Prostate gland (tissue), 2 donors: ENCODE measurements at regions not wholly inside any gene's neighbourhood (a gene's known extent, or its start where the extent isn't known, plus 50 kb on each side); places are given as distances from the start of the nearest gene placed in this dataset.

Experiments used
- DNase-seq: peaks from one replicate; pipeline ENCODE4 v3.0.0-alpha.2; 2019; ENCODE audit warnings: low spot score
- H3K27ac ChIP-seq, 2 donors: fragments of 200-600 bp; sonication (generic); 2 replicates each; pipeline ENCODE4 v1.5.1; 2017 to 2019
- H3K27me3 ChIP-seq: fragments of 200-600 bp; sonication (generic); replicated peaks from 2 replicates; pipeline ENCODE4 v1.5.1; 2019; ENCODE audit not compliant: insufficient read depth
- H3K36me3 ChIP-seq, 2 donors: fragments of 200-600 bp; sonication (generic); 1 replicate in 1 of 2; 2 replicates in 1 of 2; pipeline versions ENCODE4 v1.5.1 to v1.8.1; 2017 to 2019
- H3K4me1 ChIP-seq: fragments of 200-600 bp; sonication (generic); replicated peaks from 2 replicates; pipeline ENCODE4 v1.5.1; 2019
- H3K4me3 ChIP-seq, 2 donors: fragments of 200-600 bp; sonication (generic); 2 replicates each; pipeline ENCODE4 v1.5.1; 2017 to 2019
- H3K9me3 ChIP-seq: fragments of 200-600 bp; sonication (generic); 2 replicates; pipeline ENCODE4 v1.5.1; 2017
- CTCF ChIP-seq, 4 experiments: fragments of 200-600 bp in 2 of 4; fragments of 450-650 bp in 2 of 4; sonication (generic) in 2 of 4; IDR thresholded peaks; 1 replicate in 3 of 4; 2 replicates in 1 of 4; pipeline ENCODE4 v1.5.1; 2016 to 2019; ENCODE audit warnings: antibody characterized with exemption in 4 of 4, mild to moderate bottlenecking in 2 of 4, moderate library complexity in 2 of 4
- POLR2A ChIP-seq: fragments of 450-650 bp; IDR thresholded peaks from one replicate; pipeline ENCODE4 v1.6.1; 2016; ENCODE audit warnings: antibody characterized with exemption, mild to moderate bottlenecking
- POLR2AphosphoS5 ChIP-seq: sonication (generic); formaldehyde crosslinking; IDR thresholded peaks from one replicate; pipeline ENCODE4 v1.6.1; 2017; ENCODE audit warnings: antibody characterized with exemption
- WGBS: methylation state at CpG from one replicate; pipeline ENCODE4 v1.1.5; 2018; 5-methylcytosine and 5-hydroxymethylcytosine counted together
- intact Hi-C: fragments of 100-400 bp; cut with DNase I; formaldehyde crosslinking; loops from one replicate; pipeline ENCODE4 v1.14.2; 2022

- H3K4me3 ChIP-seq, result no peak overlapping the region
- H3K27me3 ChIP-seq, result no peaks in the 10 kb centered on the region
- intact Hi-C loops, result no loop called here
- TF ChIP-seq POLR2AphosphoS5, result no peak
- no peak for TF ChIP-seq POLR2A
- no peak for TF ChIP-seq CTCF (IDR thresholded peaks at IDR 0.05)
- H3K36me3 ChIP-seq, result no peaks in the 10 kb centered on the region
- no peaks in the 10 kb centered on the region for H3K4me1 ChIP-seq
- WGBS, result 93% methylated on average over 1 of the region's 1 CpG
- DNase-seq, result no peak
- no peak overlapping the region for H3K27ac ChIP-seq
- no peaks in the 10 kb centered on the region for H3K9me3 ChIP-seq
Observed at GRCh38 chr18:24741321-24741720, 280.9 kb downstream of the HRH4 start.

GRCh38 chr18:24741965-24742724 is 281.7 kb downstream of the HRH4 start:
- Histone ChIP-seq H3K4me3 (no peak overlapping the region), H3K27ac (no peak overlapping the region), H3K36me3 (no peaks in the 10 kb centered on the region), H3K27me3 (no peaks in the 10 kb centered on the region), H3K9me3 (no peaks in the 10 kb centered on the region), H3K4me1 (no peaks in the 10 kb centered on the region)
- 77% methylated on average over 5 of the region's 5 CpGs for WGBS
- intact Hi-C loops, result no loop called here
- DNase-seq, result no peak
- TF ChIP-seq POLR2AphosphoS5, result no peak
- no peak for TF ChIP-seq CTCF (IDR thresholded peaks at IDR 0.05)
- TF ChIP-seq POLR2A, result no peak

- TF ChIP-seq POLR2AphosphoS5, result no peak
- TF ChIP-seq POLR2A, result no peak
- no peak for TF ChIP-seq CTCF (IDR thresholded peaks at IDR 0.05)
- Histone ChIP-seq H3K4me3 (no peak overlapping the region), H3K27me3 (no peaks in the 10 kb centered on the region), H3K9me3 (no peaks in the 10 kb centered on the region), H3K36me3 (no peaks in the 10 kb centered on the region), H3K4me1 (no peaks in the 10 kb centered on the region), H3K27ac (no peak overlapping the region)
- no peak for DNase-seq
- intact Hi-C loops, result no loop called here
- 87% methylated on average over 4 of the region's 4 CpGs for WGBS
Observed at GRCh38 chr18:24754583-24755253, 294.3 kb downstream of the HRH4 start.

GRCh38 chr18:24756385-24756784 is 295.9 kb downstream of the HRH4 start:
- no peaks in the 10 kb centered on the region for H3K36me3 ChIP-seq
- H3K9me3 ChIP-seq, result no peaks in the 10 kb centered on the region
- no peak overlapping the region for H3K4me3 ChIP-seq
- H3K27ac ChIP-seq, result no peak overlapping the region
- intact Hi-C loops, result no loop called here
- TF ChIP-seq POLR2A, result no peak
- TF ChIP-seq POLR2AphosphoS5, result no peak
- no peak for TF ChIP-seq CTCF (IDR thresholded peaks at IDR 0.05)
- H3K27me3 ChIP-seq, result no peaks in the 10 kb centered on the region
- H3K4me1 ChIP-seq, result no peaks in the 10 kb centered on the region
- no peak for DNase-seq

GRCh38 chr18:24757134-24757533 is 296.7 kb downstream of the HRH4 start:
- intact Hi-C loops, result no loop called here
- no peak for DNase-seq
- H3K9me3 ChIP-seq, result no peaks in the 10 kb centered on the region
- no peak overlapping the region for H3K4me3 ChIP-seq
- no peak for TF ChIP-seq POLR2AphosphoS5
- no peak for TF ChIP-seq POLR2A
- TF ChIP-seq CTCF (IDR thresholded peaks at IDR 0.05), result no peak
- H3K27me3 ChIP-seq, result no peaks in the 10 kb centered on the region
- no peaks in the 10 kb centered on the region for H3K36me3 ChIP-seq
- H3K4me1 ChIP-seq, result no peaks in the 10 kb centered on the region
- H3K27ac ChIP-seq, result no peak overlapping the region
